Adipose tissue (tissue), 3 donors: ENCODE measurements at regions not wholly inside any gene's neighbourhood (a gene's known extent, or its start where the extent isn't known, plus 50 kb on each side); places are given as distances from the start of the nearest gene placed in this dataset.

Source experiments
- H3K27ac ChIP-seq: one replicate; pipeline ENCODE4 v1.5.1; 2013; ENCODE audit warnings: low read depth, low read length
- WGBS, 3 donors: extraction: QIAGEN DNeasy Blood & Tissue Kit; methylation state at CpG; one replicate each; pipeline ENCODE4 v1.1.7; 2013; 5-methylcytosine and 5-hydroxymethylcytosine counted together
- donor health status: healthy with polysubstance abuse.
- donor health status: Bipolar disorder and iron deficiency.
- donor health status: healthy.

DNA sequence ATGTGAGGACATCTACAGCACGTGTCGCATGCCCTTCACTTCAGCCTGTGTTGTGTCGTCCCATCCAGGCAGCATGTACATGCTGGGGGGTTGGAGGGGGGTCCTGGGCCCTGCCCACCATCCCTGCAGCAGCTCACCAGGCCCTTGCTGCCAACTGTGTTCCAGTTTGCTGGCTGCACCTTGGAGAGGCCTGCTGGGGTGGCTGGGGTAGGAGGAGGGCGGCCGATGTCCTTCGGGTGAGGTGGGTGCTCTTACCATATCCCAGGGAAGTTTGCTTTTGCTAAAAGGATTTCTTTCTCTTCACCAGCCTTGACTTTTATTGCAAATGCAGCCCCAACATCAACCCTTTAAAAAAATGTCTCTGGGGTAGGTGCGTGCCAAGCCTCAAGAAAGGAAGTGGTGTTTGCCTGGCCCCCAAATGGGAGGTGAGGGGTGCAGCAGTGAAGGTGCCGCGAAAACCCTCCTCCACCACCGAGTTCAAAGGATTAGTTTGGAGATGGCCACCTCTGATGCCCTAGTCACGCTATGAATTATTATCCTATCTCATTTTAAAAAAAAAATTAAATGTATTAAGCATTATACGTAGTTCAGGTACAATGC lies 165.8 kb upstream of the KLF6 start:
- WGBS, 3 donors, result 78 to 89% (median 84%) methylated on average over 12 of the region's 12 CpGs
- no peak overlapping the region for H3K27ac ChIP-seq

DNA sequence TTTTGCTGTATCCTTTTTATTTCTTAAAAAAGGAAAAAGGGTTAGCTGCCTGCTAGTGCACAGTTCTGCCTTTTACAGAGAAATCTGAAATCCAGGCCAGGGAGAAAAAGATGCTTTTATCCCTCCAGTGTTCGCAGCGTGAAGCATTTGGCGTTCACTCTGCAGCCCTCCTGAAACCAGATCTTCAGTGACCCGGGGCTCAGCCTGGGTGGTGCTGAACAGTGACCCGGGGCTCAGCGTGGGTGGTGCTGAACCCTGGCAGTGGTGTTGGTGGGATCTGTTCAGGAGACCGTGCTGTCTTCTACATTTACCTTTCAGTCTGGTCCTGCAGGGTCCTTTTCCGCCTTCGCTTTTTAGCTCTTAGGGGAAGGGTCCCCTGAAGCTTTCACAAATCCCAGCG lies 164.7 kb upstream of the KLF6 start:
- 57 to 88% (median 80%) methylated on average over 10 of the region's 10 CpGs for WGBS, 3 donors
- H3K27ac ChIP-seq, result no peak overlapping the region

DNA sequence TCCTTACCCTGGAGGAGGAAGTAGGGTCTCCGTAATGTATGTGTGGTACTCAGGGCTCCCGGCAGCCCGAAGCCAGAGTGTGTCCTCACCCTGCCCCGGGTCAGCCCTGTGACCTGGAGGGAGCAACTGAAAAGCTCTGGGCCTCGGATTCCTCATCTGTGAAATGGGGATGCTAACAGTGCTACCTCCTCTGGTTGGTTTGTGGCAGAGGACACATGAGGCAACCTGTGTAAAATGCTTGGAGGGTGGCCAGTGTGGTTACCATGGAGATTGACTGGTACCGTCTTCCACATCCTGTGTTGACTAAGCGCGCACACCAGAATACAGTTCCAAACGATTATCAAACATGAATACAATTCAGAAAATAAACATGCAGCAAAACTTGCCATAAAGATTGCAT lies 163.8 kb upstream of the KLF6 start:
- no peak overlapping the region for H3K27ac ChIP-seq
- 56 to 71% (median 65%) methylated on average over 9 of the region's 9 CpGs for WGBS, 3 donors

DNA sequence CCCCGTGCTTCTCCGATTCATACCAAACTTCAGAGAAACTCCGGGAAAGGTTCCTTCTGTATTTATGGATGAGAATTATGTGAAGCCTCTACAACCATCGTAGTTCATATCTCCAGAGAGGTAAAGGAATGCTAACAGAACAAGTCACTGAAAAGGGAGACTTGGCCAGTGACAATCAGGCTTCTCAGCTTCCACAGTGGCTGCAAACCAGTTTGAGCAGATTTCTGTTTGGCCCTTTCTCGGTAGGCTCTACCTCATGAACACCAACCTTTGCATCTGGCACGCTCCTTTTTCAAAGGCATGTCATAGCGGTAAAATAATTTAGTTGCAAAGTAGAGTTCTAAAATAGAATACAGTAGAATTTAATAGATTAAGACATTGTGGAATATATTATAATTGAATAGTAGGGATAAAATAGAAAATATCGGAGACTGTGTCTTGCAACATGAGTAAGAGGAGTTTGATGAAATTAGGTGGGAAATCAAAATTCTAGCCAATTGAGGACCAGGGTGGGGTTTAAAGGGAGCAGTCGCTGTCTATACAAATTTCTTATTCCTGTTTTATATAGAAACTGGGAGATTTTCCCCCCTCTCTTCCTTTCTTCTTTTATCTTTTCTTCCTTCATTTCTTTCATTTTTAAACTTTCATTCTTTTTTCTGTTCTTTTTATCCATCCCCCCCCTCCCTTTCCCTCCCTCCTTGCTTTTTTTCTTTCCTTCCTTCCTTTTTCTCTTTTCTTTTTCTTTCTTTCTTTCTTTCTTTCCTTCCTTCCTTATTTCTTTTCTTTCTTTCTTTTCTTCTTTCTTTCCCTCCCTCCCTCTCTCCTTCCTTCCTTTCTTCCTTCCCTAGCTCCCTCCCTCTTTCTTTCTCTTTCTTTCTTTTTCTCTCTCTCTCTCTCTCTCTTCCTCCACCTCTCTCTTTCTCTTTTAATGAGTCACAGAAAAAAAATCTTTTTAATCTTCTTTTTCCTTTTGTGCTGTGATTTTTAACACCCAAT lies 161.5 kb upstream of the KLF6 start:
- H3K27ac ChIP-seq, result no peak overlapping the region
- WGBS, 3 donors, result 65 to 86% (median 79%) methylated on average over 9 of the region's 9 CpGs

DNA sequence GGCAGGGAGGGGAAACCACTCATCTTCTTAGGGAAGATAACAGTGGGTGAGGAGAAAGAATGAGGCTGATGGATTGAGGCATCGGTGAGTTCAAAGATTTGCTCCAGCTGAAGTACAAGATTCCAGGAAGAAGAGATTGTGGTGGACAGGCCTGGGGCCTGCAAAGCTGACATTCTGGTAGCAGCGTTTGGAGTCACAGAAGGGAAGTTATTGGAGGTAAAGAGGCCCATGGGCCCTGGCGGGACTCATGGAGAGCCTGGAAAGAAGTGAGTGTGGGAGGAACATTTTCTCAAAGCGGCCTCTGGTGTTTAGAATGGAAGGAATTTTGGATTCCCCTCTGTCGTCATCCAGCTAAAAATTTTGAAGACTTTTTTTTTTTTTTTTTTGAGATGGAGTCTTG lies 160.0 kb upstream of the KLF6 start:
- WGBS, 3 donors, result 84 to 92% (median 87%) methylated on average over 5 of the region's 5 CpGs
- H3K27ac ChIP-seq, result no peak overlapping the region

DNA sequence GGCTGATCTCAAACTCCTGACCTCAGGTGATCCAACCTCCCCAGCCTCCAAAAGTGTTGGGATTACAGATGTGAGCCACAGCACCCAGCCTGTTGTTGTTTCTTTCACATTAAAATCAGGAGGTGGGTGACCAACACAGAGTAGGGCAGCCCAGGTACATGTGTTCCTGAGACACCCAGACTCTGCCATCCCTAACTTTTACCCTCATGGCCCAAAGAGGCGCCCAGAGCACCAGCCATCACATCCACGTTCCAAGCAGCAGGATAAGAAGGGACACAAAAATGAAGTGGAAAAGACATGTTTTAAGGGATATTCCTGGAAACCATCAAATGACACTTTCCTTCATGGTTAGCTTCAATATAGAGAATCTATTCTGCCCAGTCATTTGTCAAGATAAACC lies 159.6 kb upstream of the KLF6 start:
- H3K27ac ChIP-seq, result no peak overlapping the region
- WGBS, 3 donors, result 94 to 100% (median 95%) methylated on average over 2 of the region's 2 CpGs

DNA sequence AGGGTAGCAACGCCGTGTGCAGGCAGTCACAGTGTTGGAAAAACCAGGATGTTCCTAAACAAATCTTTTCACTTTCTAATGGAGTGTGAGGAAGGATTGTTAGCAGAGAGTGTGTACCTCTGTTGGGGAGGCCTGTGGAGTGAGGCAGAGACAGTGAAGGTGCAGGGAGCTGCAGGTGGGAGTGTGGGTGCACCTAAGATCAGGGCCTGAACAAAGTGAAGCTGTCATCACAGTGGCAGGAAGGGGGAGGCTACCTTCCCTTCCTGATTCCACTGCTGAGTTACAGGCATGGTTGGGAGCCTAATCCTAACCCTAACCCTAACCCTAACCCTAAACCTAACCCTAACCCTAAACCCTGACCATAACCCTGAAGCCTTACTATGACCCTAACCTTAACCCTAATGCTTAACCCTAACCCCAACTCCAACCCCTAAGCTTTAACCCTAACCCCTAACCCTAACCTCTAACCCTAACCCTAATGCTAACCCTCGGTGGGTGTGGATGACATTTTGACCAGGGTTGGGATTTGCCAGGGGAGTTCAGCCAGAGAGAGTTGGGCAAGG lies 158.8 kb upstream of the KLF6 start:
- 89 to 97% (median 95%) methylated on average over 3 of the region's 3 CpGs for WGBS, 3 donors
- no peak overlapping the region for H3K27ac ChIP-seq

DNA sequence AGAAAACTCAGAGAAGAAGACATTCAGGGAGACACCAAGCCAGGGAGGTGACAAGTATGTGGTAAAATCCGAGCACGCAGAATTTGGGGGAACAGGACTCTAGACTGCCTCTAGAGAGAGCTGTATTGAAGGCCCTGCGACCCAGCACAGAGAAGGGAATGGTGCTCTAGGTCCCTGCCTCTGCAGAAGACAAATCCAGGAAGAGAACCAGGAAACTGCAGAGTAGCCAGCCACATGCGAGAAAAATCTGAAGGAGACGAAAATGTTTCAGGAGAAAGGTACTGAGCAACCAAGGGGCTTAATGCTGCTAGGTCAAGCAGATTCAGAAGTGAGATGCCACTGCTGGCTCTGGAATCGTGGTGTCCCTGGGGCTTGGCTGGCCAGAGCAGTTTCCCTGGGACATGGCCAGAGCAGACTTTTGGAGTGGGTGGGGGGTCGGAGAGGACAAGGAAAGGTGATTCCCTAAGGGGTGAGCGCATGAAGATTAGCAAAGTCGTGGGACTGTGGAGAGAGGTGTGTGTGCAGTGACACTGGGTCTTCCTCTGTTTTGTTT lies 158.0 kb upstream of the KLF6 start:
- H3K27ac ChIP-seq, result no peak overlapping the region
- WGBS, 3 donors, result 77 to 84% (median 80%) methylated on average over 9 of the region's 9 CpGs

DNA sequence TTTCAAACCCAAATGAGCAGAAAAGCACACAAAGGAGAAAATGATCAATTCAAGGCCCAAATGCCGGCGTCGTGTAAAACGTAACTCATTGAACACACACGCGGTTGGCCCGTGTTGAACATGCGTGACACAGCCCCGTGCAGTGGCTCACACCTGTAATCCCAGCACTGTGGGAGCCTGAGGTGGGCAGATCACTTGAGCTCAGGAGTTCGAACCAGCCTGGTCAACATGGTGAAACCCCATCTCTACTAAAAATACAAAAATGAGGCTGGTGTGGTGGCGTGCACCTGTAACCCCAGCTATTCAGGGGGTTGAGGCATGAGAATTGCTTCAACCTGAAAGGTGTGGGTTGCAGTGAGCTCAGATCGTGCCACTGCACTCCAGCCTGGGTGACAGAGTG lies 156.7 kb upstream of the KLF6 start:
- no peak overlapping the region for H3K27ac ChIP-seq
- whole genome bisulfite sequencing, 3 donors, result 90 to 97% (median 95%) methylated on average over 12 of the region's 12 CpGs

DNA sequence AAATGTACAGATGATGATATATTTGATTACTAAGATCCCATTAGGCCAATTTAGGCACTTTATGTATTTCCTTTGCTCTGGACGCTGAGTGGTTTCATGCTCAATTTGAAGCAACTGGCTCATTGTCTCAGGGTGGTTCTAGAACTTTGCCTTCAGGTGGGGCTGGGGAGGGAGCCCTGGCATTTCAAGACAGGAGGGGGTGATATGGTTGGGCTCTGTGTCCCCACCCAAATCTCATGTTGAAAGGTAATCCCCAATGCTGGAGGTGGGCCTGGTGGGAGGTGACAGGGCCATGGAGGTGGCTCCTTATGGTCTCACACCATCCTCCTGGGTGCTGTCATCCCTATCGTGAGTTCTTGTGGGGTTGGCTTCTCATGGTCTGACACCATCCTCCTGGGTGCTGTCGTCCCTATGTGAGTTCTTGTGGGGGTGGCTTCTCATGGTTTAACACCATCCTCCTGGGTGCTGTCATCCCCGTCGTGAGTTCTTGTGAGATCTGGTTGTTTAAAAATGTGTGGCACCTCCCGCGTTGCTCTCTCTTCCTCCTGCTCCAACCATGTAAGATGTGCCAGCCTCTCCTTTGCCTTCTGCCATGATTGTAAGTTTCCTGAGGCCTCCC lies 151.5 kb upstream of the KLF6 start:
- H3K27ac ChIP-seq, result no peak overlapping the region
- 84 to 89% (median 86%) methylated on average over 7 of the region's 7 CpGs for WGBS, 3 donors

DNA sequence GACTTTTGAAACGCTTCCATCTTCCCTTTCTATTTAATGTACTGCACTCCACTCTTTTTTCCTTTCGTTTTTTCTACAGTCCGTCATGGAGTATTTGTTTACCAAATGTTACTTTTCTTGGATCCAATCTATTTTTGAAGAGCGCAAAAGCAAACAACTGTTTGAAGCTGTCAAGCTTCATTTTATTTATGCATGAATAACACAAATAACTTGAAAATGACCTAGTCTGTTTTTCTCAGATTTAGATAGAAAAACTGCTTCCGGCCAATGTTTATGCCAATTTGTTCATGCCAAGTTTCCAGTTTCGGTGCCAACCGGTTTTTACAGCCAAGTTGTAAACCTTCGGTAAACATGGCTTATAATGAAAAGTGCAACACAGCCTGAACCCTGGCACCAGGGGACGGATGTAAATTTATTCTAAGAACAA lies 150.9 kb upstream of the KLF6 start:
- H3K27ac ChIP-seq, result no peak overlapping the region

DNA sequence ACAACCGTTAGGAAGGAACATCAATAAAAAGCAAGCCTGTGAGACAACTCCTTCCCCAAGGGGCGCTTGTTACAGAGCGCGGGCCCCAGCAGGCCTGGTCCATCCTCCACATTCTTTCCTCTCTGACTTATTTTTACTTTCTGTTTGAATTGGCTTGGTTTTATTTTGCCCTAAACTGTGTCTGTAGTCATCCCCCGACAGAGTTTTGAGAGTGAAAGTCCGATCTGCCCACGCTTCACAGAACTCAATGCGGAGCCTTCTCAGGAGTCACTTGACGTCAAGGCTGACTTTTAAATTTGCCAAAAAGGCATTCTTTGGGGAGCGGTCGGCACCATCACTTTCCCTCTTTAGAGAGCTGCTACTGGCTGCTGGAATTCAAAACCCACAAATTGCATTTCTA lies 150.1 kb upstream of the KLF6 start:
- no peak overlapping the region for H3K27ac ChIP-seq
- 40 to 76% (median 50%) methylated on average over 11 of the region's 11 CpGs for WGBS, 3 donors

More for the DNA sequence above, 150.9 kb upstream of the KLF6 start:
- WGBS, 3 donors, result 20 to 56% (median 47%) methylated on average over 9 of the region's 9 CpGs

DNA sequence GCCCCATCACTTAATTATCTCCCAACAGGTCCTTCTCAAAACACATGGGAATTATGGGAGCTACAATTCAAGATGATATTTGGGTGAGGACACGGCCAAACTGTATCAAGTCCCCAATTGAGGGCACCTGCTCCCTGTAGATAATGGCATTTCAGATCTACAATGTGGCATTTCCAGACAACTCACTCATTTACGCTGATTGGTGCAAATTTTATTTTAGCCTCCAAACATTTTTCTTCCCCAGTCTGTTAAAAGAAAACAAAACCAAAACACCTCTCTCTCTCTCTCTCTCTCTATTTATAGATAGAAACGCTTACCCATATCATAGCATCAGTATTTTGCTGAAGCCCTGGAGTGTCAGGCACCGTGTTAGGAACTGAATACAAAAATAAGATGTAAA lies 148.7 kb upstream of the KLF6 start:
- WGBS, 3 donors, result 87 to 93% (median 92%) methylated on average over 4 of the region's 4 CpGs
- H3K27ac ChIP-seq, result no peak overlapping the region

DNA sequence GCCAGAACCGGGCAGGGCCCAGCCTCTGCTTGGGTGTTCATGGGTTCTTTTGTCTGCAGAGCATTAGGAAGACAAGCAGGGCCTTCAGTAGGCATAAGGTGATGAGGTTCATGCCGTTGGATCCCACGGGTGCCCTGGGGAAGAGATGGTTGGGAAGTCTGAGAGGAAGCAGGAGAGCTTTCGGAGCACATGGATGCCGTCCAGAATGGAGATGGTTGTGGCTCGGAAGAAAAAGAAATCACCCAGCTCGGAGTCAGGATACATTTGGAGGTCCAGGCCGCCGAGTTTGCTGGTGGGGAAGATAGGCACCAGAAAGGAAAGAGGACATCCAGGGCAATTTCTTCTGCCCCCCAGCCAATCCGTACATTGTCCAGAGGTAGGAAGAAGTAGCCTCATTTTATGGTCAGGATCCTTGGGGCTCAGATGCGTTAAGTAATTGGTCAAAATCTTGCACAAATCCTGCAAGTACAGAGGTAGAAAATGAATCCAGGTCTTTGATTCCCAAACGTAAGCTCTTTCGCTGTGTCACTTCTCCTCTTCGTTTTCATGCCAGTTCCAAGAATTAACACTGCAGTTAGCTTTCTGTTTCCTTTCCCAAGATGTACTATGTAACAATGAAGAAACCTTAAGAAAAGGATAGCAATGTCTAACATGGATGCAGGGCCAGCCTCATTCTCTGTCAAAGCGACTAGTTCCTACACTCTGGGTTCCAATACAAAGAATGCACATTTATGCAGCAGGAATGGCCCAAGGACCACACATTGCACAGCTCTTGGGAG lies 147.8 kb upstream of the KLF6 start:
- WGBS, 3 donors, result 86 to 90% (median 89%) methylated on average over 14 to 15 of the region's 15 CpGs

DNA sequence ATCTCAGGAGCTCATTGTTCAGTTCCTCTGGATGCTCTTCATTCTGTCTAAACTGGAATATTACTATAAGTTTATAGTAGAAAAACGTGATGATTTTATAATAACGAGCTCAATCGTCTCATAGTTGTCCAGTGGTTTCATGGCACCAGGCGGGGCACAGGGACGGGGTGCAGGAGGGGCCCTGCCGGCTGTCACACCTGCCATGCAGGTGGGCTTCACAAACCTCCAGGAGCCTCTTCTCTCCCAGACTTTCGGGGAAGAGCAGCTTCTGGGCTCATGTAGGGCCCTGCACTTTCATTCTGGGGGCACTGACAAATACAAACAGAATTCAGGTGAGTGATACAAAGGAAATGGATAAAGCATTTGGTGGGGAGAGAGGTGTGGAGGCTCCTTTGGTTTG lies 146.9 kb upstream of the KLF6 start:
- H3K27ac ChIP-seq, result no peak overlapping the region
- WGBS, 3 donors, result 87 to 93% (median 93%) methylated on average over 7 of the region's 7 CpGs

More for the DNA sequence above, 147.8 kb upstream of the KLF6 start:
- H3K27ac ChIP-seq, result no peak overlapping the region

DNA sequence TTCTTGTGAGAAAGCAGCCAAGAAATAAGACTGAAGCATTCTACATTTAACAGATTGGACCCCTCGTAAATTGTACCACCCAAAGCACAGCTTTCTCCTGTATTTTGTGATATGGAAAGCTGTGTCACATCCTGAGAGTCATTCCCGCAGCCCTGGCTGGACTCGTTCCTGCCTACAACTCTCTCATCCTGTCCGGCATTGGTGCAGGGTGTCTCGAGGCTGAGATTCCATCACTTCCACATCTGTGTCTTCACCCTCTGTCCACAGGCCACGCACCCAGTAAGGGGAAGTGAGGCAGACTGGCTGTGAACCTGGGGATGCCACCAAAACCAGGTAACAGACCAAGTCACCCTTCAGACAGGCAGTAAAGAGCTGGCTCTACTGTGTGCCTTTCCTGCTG lies 146.2 kb upstream of the KLF6 start:
- H3K27ac ChIP-seq, result no peak overlapping the region
- WGBS, 3 donors, result 78 to 84% (median 82%) methylated on average over 6 of the region's 6 CpGs

DNA sequence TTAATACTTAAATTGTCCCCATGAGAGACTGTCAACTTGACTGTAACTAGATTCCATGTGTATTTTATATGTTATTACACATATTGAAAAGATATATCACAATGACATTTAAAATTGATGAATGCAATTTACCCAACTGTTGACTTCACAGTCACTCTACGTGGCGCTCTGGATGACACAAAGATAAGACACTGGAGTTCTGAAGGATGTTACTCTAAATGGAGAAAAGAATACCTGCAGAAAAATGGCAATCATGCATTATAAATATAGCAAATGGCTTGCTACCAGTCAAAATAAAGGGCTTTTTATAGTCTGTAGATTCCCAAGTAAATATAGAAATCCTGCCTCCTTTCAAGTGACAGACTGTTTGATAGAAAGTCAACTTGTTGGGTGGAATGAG lies 143.6 kb upstream of the KLF6 start:
- WGBS, 3 donors, result 69 to 99% (median 97%) methylated on average over 2 of the region's 2 CpGs
- no peak overlapping the region for H3K27ac ChIP-seq

DNA sequence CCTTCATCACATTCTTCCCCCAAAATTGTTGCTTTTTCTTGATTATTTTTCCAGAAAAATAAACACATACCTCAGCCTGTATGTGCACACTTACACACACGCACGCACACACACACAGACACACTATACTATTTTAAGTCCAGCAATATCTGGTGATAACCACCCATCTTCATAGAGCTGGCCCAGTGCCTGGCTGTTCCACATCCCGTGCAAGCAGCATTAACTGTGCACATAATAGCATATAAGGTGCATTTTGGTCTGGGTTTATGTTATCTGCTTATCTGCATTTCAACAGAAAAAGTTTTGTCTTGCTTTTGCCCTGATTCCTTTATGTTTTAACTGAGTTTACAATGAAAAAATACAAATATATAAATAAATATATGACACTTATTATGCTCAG lies 143.1 kb upstream of the KLF6 start:
- 71 to 74% (median 74%) methylated on average over 3 of the region's 3 CpGs for WGBS, 3 donors

More for the DNA sequence above, 143.1 kb upstream of the KLF6 start:
- no peak overlapping the region for H3K27ac ChIP-seq
